ENCODE measurements at regions not wholly inside any gene's neighbourhood (a gene's known extent, or its start where the extent isn't known, plus 50 kb on each side); places are given as distances from the start of the nearest gene placed in this dataset.

GRCh38 chr5:74126294-74126693 lies 500.3 kb downstream of the ARHGEF28 start:
- Mint-ChIP-seq H3K27me3 (no peaks in the 10 kb centered on the region), H3K36me3 (ENCODE audit: insufficient read depth) (no peaks in the 10 kb centered on the region), H3K4me1 (ENCODE audit: low read depth) (peaks cover 18% of the 10 kb centered on the region), H3K27ac (no peak overlapping the region), H3K9me3 (ENCODE audit: low read depth) (no peaks in the 10 kb centered on the region), H3K4me3 (ENCODE audit: low read depth) (no peak overlapping the region)
- TF ChIP-seq, protein P1, sequence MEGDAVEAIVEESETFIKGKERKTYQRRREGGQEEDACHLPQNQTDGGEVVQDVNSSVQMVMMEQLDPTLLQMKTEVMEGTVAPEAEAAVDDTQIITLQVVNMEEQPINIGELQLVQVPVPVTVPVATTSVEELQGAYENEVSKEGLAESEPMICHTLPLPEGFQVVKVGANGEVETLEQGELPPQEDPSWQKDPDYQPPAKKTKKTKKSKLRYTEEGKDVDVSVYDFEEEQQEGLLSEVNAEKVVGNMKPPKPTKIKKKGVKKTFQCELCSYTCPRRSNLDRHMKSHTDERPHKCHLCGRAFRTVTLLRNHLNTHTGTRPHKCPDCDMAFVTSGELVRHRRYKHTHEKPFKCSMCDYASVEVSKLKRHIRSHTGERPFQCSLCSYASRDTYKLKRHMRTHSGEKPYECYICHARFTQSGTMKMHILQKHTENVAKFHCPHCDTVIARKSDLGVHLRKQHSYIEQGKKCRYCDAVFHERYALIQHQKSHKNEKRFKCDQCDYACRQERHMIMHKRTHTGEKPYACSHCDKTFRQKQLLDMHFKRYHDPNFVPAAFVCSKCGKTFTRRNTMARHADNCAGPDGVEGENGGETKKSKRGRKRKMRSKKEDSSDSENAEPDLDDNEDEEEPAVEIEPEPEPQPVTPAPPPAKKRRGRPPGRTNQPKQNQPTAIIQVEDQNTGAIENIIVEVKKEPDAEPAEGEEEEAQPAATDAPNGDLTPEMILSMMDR (IDR thresholded peaks at IDR 0.05; ENCODE audit: unreplicated experiment), result no peak
- DNase-seq (ENCODE audit: low spot score, unreplicated experiment), result no peak

DNA sequence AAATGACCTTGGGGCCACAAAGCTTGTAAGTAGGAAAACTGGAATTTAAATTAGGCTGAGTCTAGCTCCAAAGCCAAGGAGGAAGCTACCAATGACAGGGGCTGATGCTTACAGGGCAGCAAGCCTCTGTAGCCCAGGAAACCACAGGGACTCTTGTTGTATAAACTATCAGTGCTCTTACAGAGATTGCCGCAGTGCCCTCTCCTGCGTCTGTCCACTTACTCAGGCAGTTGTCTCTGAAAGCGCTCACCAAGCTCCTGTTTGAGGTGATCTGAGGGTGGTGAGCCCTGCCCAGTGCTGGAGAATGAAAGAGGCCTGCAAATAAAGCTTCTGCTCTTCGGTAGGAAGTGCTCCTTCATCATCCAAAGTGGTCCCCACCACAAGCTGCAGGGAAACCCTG lies 498.8 kb downstream of the ARHGEF28 start:
- no peak for DNase-seq (ENCODE audit: low spot score, unreplicated experiment)
- Mint-ChIP-seq H3K36me3 (ENCODE audit: insufficient read depth) (no peaks in the 10 kb centered on the region), H3K9me3 (ENCODE audit: low read depth) (no peaks in the 10 kb centered on the region), H3K27me3 (no peaks in the 10 kb centered on the region), H3K27ac (no peak overlapping the region), H3K4me1 (ENCODE audit: low read depth) (peaks cover 18% of the 10 kb centered on the region), H3K4me3 (ENCODE audit: low read depth) (no peak overlapping the region)
- TF ChIP-seq, protein P1 (IDR thresholded peaks at IDR 0.05; ENCODE audit: unreplicated experiment), result no peak

GRCh38 chr5:74123929-74124328 lies 497.9 kb downstream of the ARHGEF28 start:
- TF ChIP-seq, protein P1 (IDR thresholded peaks at IDR 0.05; ENCODE audit: unreplicated experiment), result no peak
- no peaks in the 10 kb centered on the region for H3K27me3 Mint-ChIP-seq
- H3K4me1 Mint-ChIP-seq (ENCODE audit: low read depth), result peaks cover 18% of the 10 kb centered on the region
- H3K36me3 Mint-ChIP-seq (ENCODE audit: insufficient read depth), result no peaks in the 10 kb centered on the region
- no peak overlapping the region for H3K27ac Mint-ChIP-seq
- DNase-seq (ENCODE audit: low spot score, unreplicated experiment), result no peak
- no peaks in the 10 kb centered on the region for H3K9me3 Mint-ChIP-seq (ENCODE audit: low read depth)
- no peak overlapping the region for H3K4me3 Mint-ChIP-seq (ENCODE audit: low read depth)

- Mint-ChIP-seq H3K27ac (no peak overlapping the region), H3K27me3 (no peaks in the 10 kb centered on the region), H3K4me3 (ENCODE audit: low read depth) (no peak overlapping the region), H3K36me3 (ENCODE audit: insufficient read depth) (no peaks in the 10 kb centered on the region), H3K4me1 (ENCODE audit: low read depth) (peaks cover 18% of the 10 kb centered on the region), H3K9me3 (ENCODE audit: low read depth) (no peaks in the 10 kb centered on the region)
- TF ChIP-seq, protein P1 (IDR thresholded peaks at IDR 0.05; ENCODE audit: unreplicated experiment), result no peak
- DNase-seq (ENCODE audit: low spot score, unreplicated experiment), result no peak
These were observed 497.1 kb downstream of the ARHGEF28 start for GRCh38 chr5:74122979-74123590.

GRCh38 chr5:74122175-74122574 lies 496.2 kb downstream of the ARHGEF28 start:
- Mint-ChIP-seq H3K4me1 (ENCODE audit: low read depth) (peaks cover 10% of the 10 kb centered on the region), H3K27me3 (no peaks in the 10 kb centered on the region), H3K9me3 (ENCODE audit: low read depth) (no peaks in the 10 kb centered on the region), H3K4me3 (ENCODE audit: low read depth) (no peak overlapping the region), H3K36me3 (ENCODE audit: insufficient read depth) (no peaks in the 10 kb centered on the region), H3K27ac (no peak overlapping the region)
- TF ChIP-seq, protein P1 (IDR thresholded peaks at IDR 0.05; ENCODE audit: unreplicated experiment), result no peak
- no peak for DNase-seq (ENCODE audit: low spot score, unreplicated experiment)
